ENCODE measurements at regions not wholly inside any gene's neighbourhood (a gene's known extent, or its start where the extent isn't known, plus 50 kb on each side); places are given as distances from the start of the nearest gene placed in this dataset.

- no peak overlapping the region for H3K27ac ChIP-seq (ENCODE audit: insufficient read depth, low read length)
- ATAC-seq (ENCODE audit: low read depth), result no peak
- no peak overlapping the region for H4K8ac ChIP-seq (ENCODE audit: low read depth in 2 of 2, low read length in 2 of 2)
- no peak overlapping the region for H3K14ac ChIP-seq (replicated peaks; ENCODE audit: low read depth, low read length)
- no peak overlapping the region for H3K56ac ChIP-seq (ENCODE audit: extremely low read depth, insufficient read depth, low read length)
- H3K18ac ChIP-seq (ENCODE audit: low read depth, low read length), result no peak overlapping the region
- ChIA-PET POLR2A (ENCODE audit: unreplicated experiment) (no interaction called here), CTCF (no interaction called here)
- no peaks in the 10 kb centered on the region for H3K36me3 ChIP-seq (ENCODE audit: control insufficient read depth, insufficient read depth, low read length)
- H2AFZ ChIP-seq (replicated peaks; ENCODE audit: low read length, poor library complexity), result no peak overlapping the region
- no peak for DNase-seq
- no peaks in the 10 kb centered on the region for H3K27me3 ChIP-seq (ENCODE audit: control insufficient read depth, insufficient read depth, low read length)
- H2AK5ac ChIP-seq (ENCODE audit: low read depth, low read length), result no peak overlapping the region
- dilution Hi-C loops (cut with HindIII; ENCODE audit: low sequenced_read_pairs, unreplicated experiment), result no loop called here
- H4K5ac ChIP-seq (ENCODE audit: low read depth, low read length), result no peak overlapping the region
- no peaks in the 10 kb centered on the region for H3K9me1 ChIP-seq (ENCODE audit: insufficient read depth, low read length)
- H2AK9ac ChIP-seq (replicated peaks; ENCODE audit: low read depth, low read length, poor library complexity), result no peak overlapping the region
- H4K91ac ChIP-seq (ENCODE audit: insufficient read depth, low read depth, low read length), result no peak overlapping the region
- H3K9me3 ChIP-seq (ENCODE audit: control insufficient read depth, insufficient read depth, low read length), result peaks cover 5% of the 10 kb centered on the region; the same call in 1 of the 2 replicates
- no TSS peak for BruUV-seq (replicated peaks)
- H3K4ac ChIP-seq (ENCODE audit: low read depth, low read length), result no peak overlapping the region
- intact Hi-C loops (cut with micrococcal nuclease), result no loop called here
- no peak overlapping the region for H2BK120ac ChIP-seq (ENCODE audit: low read depth, low read length)
- H3K23ac ChIP-seq (ENCODE audit: low read depth, low read length), result no peak overlapping the region
- H4K20me1 ChIP-seq (ENCODE audit: insufficient read depth, low read length), result no peaks in the 10 kb centered on the region
- no CpG with 5 or more reads among the region's 2 CpGs for WGBS, 2 experiments (ENCODE audit: extremely low coverage in 2 of 2, insufficient read length in 1 of 2)
- no peaks in the 10 kb centered on the region for H3K4me1 ChIP-seq (ENCODE audit: control insufficient read depth, insufficient read depth, low read length)
- TF ChIP-seq ELK1 (IDR thresholded peaks at IDR 0.05; ENCODE audit: borderline replicate concordance, low read depth, low read length) (no peak), BHLHE40 (IDR thresholded peaks at IDR 0.05; ENCODE audit: low read depth, low read length) (no peak)
- H3K9ac ChIP-seq (ENCODE audit: low read depth, low read length), result no peak overlapping the region
- H2BK15ac ChIP-seq (ENCODE audit: low read depth, low read length), result no peak overlapping the region
- H2BK5ac ChIP-seq (ENCODE audit: low read depth, low read length, poor library complexity, severe bottlenecking), result no peak overlapping the region
- H2BK20ac ChIP-seq (ENCODE audit: low read depth, low read length), result no peak overlapping the region
- H3K79me1 ChIP-seq (ENCODE audit: low read depth in 1 of 2, low read length in 2 of 2), result no peaks in the 10 kb centered on the region
- in situ Hi-C loops (cut with MboI; ENCODE audit: low sequenced_read_pairs), result no loop called here
- H3K4me3 ChIP-seq (ENCODE audit: insufficient read depth, low read depth, low read length), result no peak overlapping the region
- H3K4me2 ChIP-seq (ENCODE audit: low read depth, low read length), result no peak overlapping the region
Measured at GRCh38 chr5:110179321-110179720, 489.6 kb downstream of the MAN2A1 start.

All from IMR-90 (cell line).